NCI-H526 treated with DMSO at 0.1 percent for 48 hours (cell line): ENCODE measurements at regions not wholly inside any gene's neighbourhood (a gene's known extent, or its start where the extent isn't known, plus 50 kb on each side); places are given as distances from the start of the nearest gene placed in this dataset.
"Not testable (repeated sequence)": the region's sequence is repeated elsewhere in the genome, so short reads cannot be mapped to it uniquely, and the experiment has no call there.

Experiments used
- DNase-seq: peaks from one replicate; lab custom pipeline; 2025; lab: John Stamatoyannopoulos, UW

GRCh38 chr22:49457946-49458707, 369.5 kb downstream of the BRD1 start:
- no peak for DNase-seq

GRCh38 chr22:49457146-49457545, 370.5 kb downstream of the BRD1 start:
- DNase-seq: no peak

- no peak for DNase-seq
These were observed 372.1 kb downstream of the BRD1 start for GRCh38 chr22:49455595-49455994.

GRCh38 chr22:49454726-49455125, 372.9 kb downstream of the BRD1 start:
- no peak for DNase-seq

GRCh38 chr22:49453771-49454170, 373.9 kb downstream of the BRD1 start:
- no peak for DNase-seq

GRCh38 chr22:49453019-49453418, 374.7 kb downstream of the BRD1 start:
- DNase-seq: not testable (repeated sequence)

GRCh38 chr22:49452362-49452946, 375.2 kb downstream of the BRD1 start:
- DNase-seq: no peak

- no peak for DNase-seq
These were observed 376.4 kb downstream of the BRD1 start for GRCh38 chr22:49451070-49451840.

GRCh38 chr22:49450498-49450897, 377.2 kb downstream of the BRD1 start:
- DNase-seq: no peak

- no peak for DNase-seq
These were observed 377.7 kb downstream of the BRD1 start for GRCh38 chr22:49449811-49450446.

- DNase-seq: no peak
These were observed 378.3 kb downstream of the BRD1 start for GRCh38 chr22:49449377-49449776.

GRCh38 chr22:49448526-49448925, 379.1 kb downstream of the BRD1 start:
- DNase-seq: no peak

- no peak for DNase-seq
These were observed 379.8 kb downstream of the BRD1 start for GRCh38 chr22:49447837-49448236.

GRCh38 chr22:49446759-49447710, 380.6 kb downstream of the BRD1 start:
- no peak for DNase-seq

- no peak for DNase-seq
These were observed 381.4 kb downstream of the BRD1 start for GRCh38 chr22:49446145-49446758.

- DNase-seq: no peak
These were observed 382.9 kb downstream of the BRD1 start for GRCh38 chr22:49444781-49445180.

GRCh38 chr22:49440931-49441330, 386.7 kb downstream of the BRD1 start:
- DNase-seq: no peak

- no peak for DNase-seq
These were observed 388.3 kb downstream of the BRD1 start for GRCh38 chr22:49439373-49439772.

GRCh38 chr22:49437956-49438355, 389.7 kb downstream of the BRD1 start:
- no peak for DNase-seq

- no peak for DNase-seq
These were observed 390.3 kb downstream of the BRD1 start for GRCh38 chr22:49437356-49437755.

GRCh38 chr22:49436056-49436455, 391.6 kb downstream of the BRD1 start:
- no peak for DNase-seq
